Kidney capillary endothelial cell (primary cell): ENCODE measurements at regions not wholly inside any gene's neighbourhood (a gene's known extent, or its start where the extent isn't known, plus 50 kb on each side); places are given as distances from the start of the nearest gene placed in this dataset.
"Not testable (repeated sequence)": the region's sequence is repeated elsewhere in the genome, so short reads cannot be mapped to it uniquely, and the experiment has no call there.

ENCODE experiments used
- DNase-seq: peaks from one replicate; pipeline ENCODE4 v3.0.0-alpha.2; 2018; ENCODE audit warnings: low spot score

DNA sequence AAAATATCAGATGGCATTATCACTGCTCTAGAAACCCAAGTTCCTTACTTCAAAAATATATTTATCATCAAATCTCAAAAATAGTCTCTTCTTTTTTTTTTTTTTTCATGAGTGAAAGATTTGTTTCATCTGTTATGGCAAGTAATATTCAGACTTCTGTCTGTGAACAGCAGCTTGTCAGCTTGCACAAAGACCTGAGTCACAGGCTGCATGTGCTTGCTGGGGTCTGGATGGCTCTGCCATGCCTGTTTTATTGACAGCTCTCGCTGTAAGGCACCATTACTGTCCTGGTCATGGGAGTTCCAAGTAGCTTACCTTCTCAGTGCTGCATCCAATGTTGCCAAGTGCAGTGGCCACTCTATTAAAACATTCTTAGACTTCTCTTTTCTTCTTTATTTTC is 456.4 kb downstream of the GADD45G start:
- no peak for DNase-seq

- DNase-seq, result no peak
These were observed 458.2 kb downstream of the GADD45G start for GRCh38 chr9:90062982-90063381.

DNA sequence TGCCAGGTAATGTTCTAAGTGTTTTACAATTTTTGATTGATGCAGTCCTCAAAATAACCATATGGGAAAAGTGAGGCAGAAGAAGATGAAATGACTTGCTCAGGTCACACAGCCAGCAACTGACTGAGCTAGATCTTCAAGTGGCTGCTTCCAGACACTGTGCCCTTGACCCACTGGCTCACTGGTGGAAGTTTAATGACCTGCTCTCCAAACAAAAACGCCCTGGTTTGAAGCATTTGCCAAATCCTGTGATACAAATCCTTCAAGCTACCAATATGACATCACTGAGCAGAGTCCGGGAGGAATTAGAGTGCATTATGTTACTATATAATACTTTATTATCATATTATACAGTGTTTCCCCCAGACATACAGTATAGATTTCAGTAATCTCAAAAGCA is 459.4 kb downstream of the GADD45G start:
- DNase-seq, result no peak

- DNase-seq, result no peak
These were observed 460.2 kb downstream of the GADD45G start for GRCh38 chr9:90064971-90065370.

- DNase-seq, result no peak
These were observed 461.0 kb downstream of the GADD45G start for GRCh38 chr9:90065851-90066250.

- no peak for DNase-seq
These were observed 464.3 kb downstream of the GADD45G start for GRCh38 chr9:90069085-90069484.

- no peak for DNase-seq
These were observed 465.2 kb downstream of the GADD45G start for GRCh38 chr9:90070056-90070455.

DNA sequence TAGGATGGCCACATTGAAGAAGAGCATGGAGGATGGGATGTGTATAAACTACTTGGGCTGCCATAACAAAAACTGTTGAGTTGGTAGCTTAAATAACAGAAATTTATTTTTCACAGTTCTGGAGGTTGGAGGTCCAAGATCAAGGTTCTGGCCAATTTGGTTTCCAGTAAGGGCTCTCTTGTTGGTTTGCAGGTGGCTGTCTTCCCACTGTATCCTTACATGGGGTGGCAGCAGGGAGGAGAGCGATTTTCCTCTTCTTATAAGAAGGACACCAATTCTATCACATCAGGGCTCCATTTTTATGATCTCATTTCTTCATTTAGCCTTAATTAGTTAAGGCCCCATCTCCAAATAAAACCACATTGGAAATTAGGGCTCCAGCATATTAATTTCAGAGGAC is 465.7 kb downstream of the GADD45G start:
- no peak for DNase-seq

- no peak for DNase-seq
These were observed 466.3 kb downstream of the GADD45G start for GRCh38 chr9:90070931-90071660.

DNA sequence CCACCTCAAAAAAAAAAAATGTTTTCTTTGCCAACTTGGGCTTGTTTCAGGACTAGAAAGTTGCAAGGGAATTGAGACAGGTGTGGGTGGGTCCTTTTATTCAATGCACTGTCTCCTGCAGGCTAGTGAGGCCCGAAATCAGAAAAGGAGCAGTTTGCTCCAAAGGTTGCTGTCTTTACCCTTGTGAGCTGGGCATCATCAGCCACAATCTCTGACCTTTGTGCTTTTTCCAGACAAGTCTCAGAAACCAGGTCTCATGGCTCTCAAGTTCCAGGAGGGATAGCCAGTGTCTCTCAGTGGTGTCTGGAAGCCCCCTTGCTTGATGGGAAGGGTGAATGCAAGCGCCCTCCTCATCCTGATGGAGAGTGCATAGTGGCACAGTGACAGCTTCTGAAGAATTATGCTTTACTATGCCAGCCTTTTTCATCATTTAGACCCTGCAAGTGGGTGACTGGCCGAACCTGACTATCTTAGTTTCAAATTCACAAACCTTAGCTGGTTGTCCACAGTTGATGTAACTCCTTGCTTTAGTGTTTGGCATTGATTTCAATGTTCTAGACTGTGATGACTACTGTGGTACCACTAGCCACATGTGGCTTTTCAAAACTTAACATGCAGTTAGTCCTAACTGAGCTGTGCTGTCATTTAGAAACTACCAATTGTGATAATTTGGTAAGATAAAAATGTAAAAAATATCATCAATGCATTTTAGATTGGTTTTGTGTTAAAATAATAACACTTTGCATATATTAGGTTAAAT is 468.6 kb downstream of the GADD45G start:
- no peak for DNase-seq

- no peak for DNase-seq
These were observed 469.6 kb downstream of the GADD45G start for GRCh38 chr9:90074316-90074962.

DNA sequence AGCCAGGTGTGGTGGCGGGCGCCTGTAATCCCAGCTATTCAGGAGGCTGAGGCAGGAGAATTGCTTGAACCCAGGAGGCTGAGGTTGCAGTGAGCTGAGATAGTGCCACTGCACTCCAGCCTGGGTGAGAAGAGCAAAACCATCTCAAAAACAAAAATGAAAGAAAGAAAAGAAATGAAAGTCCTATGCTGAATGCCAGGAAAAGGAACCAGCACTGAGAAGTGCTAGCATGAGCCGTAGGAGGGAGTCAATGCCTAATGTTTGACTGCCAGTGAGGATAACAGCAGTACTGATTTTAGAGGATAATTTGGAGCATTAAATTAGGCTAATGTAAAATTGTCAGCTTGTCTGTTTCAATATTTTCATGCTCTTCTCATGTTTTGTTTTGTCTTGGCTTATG is 472.8 kb downstream of the GADD45G start:
- not testable (repeated sequence) for DNase-seq

DNA sequence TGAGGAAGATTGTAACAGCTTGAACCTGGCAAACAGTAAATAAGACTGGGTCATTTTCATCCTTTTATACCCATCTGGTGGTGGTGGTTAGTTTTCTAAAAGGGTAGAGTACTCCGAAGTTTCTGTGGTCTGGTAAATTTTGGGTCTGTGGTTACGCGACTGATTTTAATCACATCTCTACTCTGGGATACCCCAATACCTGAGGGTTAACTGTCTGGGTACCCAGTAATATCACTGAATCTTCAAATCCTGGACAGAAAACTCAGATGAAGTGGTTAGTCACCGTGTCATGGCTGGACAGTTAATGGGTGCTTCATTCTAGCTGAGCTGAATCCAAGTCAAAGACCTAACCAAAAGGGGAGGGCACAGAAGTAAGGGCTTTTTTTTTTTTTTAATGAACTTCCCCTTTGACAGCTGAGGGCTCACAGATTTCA is 474.2 kb downstream of the GADD45G start:
- no peak for DNase-seq

DNA sequence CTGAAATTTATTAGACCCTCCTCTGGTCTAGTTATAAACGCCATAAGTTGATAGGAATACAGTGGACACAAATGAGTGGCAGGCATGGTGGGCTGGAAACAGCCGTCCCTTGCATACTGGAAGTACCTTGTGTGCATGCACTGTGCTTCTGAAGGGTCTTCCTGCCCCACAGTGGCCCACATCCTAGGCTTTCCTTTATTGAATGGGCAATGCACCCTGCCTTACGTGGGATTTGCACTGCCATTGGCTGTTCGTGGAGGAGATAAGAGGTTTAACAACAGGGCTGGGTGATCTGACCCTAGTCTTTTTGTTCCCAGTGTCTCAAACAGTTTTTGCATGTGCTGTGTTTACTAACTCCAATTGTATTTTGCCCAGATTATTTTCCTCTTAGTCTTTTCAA is 480.8 kb downstream of the GADD45G start:
- DNase-seq, result no peak

DNA sequence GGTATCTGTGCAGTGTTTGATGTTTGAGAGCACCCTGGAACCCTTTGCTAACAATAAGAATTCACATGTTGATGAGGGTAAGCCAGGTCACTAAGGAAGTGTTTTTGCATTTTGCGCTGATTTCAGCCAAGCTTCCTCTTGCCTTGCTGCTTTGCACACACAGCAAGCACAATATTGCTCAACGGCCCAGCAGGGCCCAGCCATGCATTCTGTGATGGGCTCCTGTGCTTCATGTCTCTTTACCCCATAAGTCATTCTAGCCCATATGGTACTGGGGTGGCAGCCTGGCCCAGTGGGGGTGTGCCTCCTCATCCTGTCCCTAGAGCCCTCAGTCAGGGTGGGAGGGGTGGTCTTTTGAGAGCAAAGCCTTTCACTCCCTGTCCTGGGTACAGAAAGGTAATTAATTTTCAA is 481.3 kb downstream of the GADD45G start:
- no peak for DNase-seq

- DNase-seq, result no peak
These were observed 483.6 kb downstream of the GADD45G start for GRCh38 chr9:90088434-90088833.

GRCh38 chr9:90088856-90089255 is 484.0 kb downstream of the GADD45G start:
- DNase-seq, result no peak

DNA sequence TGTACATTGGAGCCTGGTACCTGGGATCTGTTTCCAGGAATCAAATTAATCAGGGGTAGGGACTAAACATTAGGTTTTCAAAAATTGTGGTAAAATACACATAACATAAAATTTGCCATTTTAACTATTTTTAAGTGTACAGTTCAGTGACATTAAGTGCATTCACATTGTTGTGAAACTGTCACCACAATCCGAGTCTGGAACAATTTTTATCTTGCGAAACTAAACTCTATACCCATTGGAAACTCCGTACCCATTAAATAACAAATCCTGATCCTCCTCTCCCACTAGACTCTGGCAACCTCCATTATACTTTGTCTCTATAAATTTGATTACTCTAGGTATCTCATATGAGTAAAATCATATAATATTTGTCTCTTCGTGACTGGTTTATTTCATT is 486.2 kb downstream of the GADD45G start:
- DNase-seq, result no peak

GRCh38 chr9:90092508-90092907 is 487.7 kb downstream of the GADD45G start:
- no peak for DNase-seq

GRCh38 chr9:90095682-90096081 is 490.9 kb downstream of the GADD45G start:
- no peak for DNase-seq

GRCh38 chr9:90097237-90097636 is 492.4 kb downstream of the GADD45G start:
- DNase-seq, result no peak

- DNase-seq, result no peak
These were observed 493.6 kb downstream of the GADD45G start for GRCh38 chr9:90098408-90098807.
